NCI-H2227 treated with DMSO at 0.1 percent for 48 hours (cell line): ENCODE measurements at regions not wholly inside any gene's neighbourhood (a gene's known extent, or its start where the extent isn't known, plus 50 kb on each side); places are given as distances from the start of the nearest gene placed in this dataset.
A peak's percentile ranks its signal among the peaks of the same experiment; 100 is the strongest.
"Not testable (repeated sequence)": the region's sequence is repeated elsewhere in the genome, so short reads cannot be mapped to it uniquely, and the experiment has no call there.

Source experiments
- DNase-seq: peaks from one replicate; lab custom pipeline; 2025; lab: John Stamatoyannopoulos, UW

DNA sequence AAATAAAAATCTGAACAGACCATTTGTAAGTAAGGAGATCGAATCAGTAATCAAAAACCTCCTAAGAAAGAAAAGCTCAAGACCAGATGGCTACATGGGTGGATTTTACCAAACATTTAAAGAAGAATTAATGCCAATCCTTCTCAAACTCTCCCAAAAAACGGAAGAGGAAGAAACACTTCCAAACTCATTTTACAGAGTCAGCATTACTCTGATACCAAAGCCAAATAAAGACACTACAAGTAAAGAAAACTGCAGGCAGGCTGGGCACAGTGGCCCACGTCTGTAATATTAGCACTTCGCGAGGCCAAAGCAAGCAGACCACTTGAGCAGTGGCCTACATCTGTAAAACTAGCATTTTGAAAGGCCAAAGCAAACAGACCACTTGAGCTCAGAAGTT, 159.8 kb downstream of the DPY19L2 start:
- DNase-seq, result no peak

DNA sequence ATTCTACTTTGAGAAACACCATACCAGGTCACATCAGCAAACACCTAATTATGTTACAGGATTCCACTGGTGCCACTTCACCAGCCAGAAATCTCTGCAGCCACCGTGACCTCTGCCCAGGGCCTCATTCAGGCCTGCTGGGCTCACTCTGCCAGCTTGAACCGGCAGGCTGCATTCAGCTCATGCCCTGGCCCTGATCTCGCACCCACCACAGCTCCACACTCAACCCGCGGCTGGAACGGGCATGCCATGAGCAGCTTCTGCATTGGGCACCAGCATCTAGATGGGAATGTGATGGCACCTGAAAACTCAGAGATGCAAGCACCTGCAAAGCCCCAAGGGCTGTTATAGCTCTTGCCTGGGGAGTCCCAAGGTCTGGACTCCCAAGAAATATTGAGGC, 168.7 kb downstream of the DPY19L2 start:
- no peak for DNase-seq

DNA sequence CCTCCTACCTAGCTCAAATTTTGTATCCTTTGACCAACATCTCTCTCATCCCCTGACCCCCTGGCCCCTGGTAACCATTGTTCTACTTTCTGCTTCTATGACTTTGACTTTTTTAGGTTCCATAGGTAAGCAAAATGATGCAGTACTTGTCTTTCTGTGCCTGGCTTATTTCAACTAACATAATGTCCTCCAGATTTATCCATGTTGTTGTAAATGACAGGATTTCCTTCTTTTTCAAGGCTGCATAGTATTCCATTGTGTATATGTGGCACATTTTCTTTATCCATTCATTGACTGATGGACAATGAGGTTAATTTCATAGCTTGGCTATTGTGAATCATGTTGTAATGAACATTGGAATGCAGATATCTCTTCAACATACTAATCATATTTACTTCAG, 170.1 kb downstream of the DPY19L2 start:
- DNase-seq, result no peak

DNA sequence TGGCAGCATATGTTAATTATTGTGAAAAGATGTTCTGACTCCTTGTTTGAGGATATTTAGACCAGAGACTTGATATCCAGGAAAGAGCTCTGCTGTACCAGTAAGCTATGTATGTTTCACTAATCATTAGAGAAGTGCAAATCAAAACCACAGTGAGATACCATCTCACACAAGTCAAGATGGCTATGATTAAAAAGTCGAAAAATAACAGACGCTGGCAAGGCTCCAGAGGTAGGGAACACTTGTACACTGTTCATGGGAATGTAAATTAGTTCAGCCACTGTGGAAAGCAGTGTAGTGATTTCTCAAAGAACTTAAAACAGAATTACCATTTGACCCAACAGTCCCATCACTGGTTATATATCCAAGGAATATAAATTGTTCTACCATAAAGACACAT, 171.6 kb downstream of the DPY19L2 start:
- no peak for DNase-seq

DNA sequence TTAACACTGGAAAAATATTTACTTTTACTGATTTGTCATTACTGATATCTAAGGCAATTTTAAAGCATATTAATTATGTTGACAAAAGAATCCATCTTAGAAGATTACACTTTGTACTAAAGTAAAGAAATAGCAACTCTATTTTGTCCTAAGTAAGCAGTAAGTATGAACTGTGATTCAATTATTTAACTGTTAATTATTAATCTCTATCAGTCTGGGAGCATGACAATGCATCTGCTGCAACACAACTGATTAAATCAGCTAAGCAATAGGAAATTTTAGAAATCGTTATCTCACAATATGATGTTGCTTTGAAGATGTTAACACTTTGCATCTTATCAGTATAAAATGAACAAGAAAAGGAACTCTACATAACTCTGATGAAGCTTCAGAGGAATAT, 172.3 kb downstream of the DPY19L2 start:
- no peak for DNase-seq

DNA sequence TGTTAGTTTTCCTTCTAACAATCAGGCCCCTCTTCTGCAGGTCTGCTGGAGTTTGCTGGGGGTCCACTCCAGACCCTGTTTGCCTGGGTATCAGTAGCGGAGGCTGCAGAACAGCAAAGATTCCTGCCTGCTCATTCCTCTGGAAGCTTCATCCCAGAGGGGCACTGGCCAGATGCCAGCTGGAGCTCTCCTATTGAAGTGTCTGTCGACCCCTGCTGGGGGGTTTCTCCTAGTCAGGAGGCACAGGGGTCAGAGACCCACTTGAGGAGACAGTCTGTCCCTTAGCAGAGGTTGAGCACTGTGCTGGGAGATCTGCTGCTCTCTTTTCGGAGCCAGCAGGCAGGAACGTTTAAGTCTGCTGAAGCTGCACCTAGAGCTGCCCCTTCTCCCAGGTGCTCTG, 174.9 kb downstream of the DPY19L2 start:
- not testable (repeated sequence) for DNase-seq

DNA sequence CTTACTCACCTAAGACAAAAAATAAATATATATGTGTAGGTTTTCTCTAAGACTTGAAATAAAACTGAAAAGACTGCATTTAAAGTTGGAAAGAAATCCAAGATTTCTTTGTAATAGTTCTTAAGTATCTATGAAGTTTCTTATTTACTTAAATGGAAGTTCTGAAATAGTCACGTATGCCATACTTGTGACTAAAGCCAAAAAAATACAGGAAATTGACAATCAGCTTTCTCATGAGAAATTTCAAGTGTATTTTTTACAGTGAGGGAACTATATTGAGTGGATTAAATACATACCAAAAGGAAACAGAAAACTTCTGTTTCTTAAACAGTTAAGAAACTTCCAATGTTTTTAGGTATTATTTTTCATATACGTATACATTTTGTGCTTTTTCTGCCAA, 188.1 kb downstream of the DPY19L2 start:
- no peak for DNase-seq

DNA sequence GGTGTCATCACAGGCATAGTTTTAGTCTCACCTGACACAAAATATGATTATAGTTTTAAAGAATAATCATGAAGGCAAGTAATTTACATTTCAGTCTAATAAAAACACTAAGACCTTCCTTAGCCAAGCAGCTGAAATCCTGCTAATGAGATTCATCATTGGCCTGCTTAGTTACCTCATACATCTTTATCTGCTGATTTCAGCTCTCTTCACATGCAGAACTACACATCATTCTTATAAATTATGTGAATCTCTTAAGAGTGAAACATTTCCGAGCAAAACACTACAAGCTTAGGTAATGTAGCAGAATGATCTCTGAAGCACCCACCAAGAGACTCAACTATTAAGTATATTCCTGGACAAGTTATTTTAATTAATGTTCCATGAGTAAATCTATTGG, 198.1 kb downstream of the DPY19L2 start:
- DNase-seq, result no peak

DNA sequence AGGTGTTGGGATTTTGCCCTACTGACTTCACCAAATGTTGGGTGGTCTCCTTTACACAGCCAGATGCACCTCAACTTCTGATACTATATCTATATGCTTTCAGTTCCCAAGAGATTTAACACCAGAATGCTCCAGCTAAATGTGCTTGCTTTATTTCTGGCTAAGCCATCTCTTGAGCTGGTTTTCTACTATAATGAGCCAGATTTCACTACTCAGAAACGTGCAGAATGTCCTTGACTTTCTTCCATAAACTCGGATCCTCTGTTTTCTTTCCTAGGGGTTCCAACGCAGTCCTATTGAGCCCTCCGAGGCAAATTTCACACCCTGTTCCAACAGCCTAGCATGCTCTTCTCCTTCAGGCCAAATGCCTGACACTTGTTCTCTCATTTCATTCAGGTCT, 200.3 kb downstream of the DPY19L2 start:
- no peak for DNase-seq

DNA sequence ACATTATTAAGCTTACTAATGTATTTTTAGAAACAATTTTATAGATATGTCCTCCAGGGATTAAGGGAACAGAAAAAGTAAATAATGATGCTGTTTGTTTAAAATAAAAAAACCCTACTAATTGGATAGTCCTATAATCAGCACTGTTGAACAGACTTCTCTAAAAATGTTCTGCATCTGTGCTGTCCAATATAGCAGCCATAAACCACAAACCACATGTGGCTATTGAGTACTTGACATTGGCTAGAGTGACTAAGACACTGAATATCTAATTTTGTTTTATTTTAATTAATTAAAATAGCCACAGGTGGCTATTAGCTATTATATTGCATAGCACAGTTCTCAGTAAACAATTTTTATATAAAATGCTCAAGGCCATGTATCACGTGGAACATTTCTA, 210.4 kb downstream of the DPY19L2 start:
- no peak for DNase-seq

DNA sequence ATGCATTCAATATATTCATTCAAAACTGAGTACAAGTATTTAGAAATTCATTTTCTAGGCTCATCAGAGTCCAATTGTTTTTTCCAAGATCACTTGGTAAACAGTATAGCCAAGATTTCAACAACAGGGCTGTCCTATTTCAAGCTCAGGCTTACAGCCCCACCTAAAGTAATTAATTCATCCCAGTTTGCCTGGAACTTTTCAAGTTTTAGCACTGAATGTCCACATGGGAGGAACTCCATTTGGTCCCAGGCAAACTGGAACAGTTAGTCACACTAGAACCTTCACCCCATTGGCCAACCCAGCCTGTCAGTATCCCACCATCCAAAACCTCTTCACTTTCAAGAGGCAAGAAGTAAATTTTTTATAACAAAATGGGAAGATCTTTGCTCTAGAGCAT, 210.9 kb downstream of the DPY19L2 start:
- DNase-seq, result no peak

DNA sequence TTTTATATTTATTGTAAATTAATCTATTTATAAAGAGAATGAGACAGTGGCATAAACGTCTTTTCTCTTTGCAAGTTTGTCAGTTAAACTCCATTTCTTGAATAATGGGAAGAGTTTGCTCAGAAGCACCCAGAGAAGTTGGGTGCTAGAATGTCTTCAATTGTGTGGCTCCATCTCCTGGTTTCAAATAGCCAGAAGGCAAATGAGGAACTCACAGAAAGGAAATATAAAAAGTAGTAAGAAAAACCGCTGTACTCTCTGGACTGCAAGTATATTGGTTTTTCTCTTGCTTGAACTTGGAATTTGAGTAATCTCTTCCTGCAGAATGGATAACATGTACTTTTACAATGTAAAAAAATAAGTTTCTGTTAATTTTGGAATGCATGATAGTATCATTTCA, 217.5 kb downstream of the DPY19L2 start:
- no peak for DNase-seq

DNA sequence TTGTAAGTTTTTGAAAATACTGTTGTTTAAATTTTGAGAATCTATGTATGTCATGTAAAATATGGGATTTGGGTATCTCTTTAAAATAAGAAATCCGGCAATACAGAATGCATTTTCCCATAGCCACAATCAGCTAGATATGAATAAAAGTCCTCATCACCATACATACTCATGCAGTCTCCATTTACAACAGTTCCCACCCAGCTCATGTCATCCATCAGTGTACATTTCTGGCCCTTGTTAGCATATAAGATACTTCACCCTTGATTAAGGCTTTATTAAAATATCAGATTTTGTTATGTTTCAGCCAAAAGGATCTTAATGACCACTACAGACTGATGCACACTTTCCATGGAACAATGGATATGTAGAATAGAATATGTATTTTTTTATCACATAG, 218.0 kb downstream of the DPY19L2 start:
- DNase-seq, result no peak

DNA sequence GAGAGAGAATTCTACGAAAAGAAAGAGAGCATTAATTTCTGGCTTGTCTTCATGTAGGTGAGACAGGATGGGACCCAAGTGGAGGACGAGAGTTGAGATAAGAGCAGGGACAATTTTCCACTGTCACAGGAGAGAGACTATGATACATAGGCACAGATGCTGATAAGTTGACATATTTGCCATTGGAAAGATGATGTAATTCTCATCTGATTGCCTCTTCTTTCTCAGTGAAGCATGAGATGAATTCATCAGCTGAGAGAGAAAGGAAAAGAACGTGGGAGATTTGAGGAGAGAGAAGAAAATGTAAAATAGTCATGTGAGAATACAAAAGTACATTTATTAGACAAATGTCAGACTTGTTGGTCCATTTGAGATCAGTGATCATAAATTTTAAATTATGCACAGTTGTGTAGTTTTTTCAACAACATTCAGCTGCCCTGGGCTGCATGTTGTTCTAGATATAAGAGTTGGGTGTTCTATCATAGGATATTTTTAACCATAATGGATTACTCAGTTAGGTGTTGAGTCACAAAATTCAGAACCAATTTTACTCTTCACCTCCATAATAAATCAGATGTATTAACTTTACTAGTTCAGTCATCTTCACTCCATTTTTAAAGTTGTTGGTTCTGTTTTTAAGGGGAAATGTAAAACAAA, 222.9 kb downstream of the DPY19L2 start:
- DNase-seq, result no peak

DNA sequence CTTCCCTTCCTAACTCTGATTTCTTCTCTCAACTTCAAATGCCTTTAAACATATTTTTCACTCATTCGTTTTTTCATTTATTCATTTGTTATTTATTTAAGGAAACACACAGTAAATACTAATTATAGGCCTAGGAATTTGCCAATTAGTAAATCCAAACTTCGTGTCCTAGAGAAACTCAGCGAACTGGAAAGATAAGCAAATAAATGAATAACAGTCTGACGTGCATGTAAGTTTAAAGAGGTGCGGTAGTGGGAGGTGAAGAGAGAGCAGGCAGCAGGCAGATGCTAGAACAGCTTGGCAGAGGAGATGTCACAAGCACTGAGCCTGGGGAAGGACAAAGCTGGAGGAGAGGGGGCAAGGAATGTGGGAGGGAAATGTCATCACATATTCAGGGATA, 228.2 kb downstream of the DPY19L2 start:
- DNase-seq, result no peak

DNA sequence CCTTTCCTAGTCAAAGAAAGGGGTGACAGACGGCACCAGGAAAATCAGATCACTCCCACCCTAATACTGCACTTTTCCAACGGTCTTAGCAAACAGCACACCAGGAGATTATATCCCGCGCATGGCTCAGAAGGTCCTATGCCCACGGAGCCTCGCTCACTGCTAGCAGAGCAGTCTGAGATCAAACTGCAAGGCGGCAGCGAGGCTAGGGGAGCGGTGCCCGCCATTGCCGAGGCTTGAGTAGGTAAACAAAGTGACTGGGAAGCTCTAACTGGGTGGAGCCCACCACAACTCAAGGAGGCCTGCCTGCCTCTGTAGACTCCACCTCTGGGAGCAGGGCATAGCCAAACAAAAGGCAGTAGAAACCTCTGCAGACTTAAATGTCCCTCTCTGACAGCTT, 233.9 kb downstream of the DPY19L2 start:
- DNase-seq, result not testable (repeated sequence)

DNA sequence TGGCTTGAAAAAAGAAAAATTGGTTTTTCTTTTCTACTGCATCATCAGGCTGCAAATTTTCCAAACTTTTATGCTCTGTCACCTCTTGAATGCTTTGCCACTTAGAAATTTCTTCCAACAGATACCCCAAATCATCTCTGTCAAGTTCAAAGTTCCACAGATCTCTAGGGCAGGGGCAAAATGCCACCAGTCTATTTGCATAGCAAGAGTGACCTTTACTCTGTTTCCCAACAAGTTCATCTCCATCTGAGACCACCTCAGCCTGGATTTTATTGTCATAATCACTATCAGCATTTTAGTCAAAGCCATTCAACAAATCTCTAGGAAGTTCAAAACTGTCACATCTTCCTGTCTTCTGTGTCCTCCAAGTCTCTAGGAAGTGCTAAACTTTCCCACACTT, 240.3 kb downstream of the DPY19L2 start:
- not testable (repeated sequence) for DNase-seq

DNA sequence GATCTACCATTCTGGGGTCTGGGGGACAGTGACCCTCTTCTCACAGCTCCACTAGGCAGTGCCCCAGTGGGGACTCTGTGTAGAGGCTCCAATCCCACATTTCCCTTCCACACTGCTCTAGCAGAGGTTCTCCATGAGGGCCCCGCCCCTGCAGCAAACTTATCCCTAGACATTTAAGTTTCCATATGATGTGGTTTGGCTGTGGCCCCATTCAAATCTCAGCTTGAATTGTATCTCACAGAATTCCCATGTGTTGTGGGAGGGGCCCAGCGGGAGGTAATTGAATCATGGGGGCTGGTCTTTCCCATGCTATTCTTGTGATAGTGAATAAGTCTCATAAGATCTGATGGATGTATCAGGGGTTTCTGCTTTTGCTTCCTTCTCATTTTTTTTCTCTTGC, 241.3 kb downstream of the DPY19L2 start:
- DNase-seq, result not testable (repeated sequence)

DNA sequence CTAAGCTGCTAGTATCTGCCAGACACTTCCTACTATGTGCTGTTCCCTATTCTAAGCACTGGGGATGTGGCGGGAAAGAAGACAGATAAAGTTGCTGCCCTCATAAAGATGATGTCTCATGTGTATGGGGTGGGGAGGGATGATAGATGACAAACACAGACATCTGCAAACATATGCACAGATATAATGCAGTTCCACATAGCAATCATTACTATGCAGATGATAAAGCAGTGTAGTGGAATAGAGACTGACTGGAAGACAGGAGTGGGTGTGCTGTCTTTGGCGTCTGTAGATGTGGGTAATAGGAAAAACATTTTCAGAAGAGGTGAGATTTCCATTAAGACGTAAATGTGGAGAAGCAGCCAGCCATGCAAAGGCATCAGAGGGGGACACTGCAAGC, 243.6 kb downstream of the DPY19L2 start:
- no peak for DNase-seq

DNA sequence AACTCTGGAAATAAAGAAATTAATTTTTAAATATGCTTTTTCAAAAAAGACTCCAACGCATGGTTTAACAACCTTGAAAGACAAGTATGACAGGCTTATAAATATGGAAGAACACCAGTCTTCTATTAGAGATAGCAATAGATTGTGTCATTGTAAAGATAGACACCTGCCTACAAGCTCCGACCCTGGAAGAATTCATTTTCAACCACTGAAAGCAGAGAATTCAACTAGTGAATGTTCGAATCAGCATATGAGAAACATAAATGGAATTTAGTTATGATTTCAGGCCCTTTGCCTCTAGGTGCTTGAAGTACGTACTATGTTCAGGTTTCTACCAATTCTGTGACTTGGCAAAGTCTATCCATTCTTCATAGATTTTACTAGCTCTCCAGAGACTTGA, 244.5 kb downstream of the DPY19L2 start:
- DNase-seq, result no peak

DNA sequence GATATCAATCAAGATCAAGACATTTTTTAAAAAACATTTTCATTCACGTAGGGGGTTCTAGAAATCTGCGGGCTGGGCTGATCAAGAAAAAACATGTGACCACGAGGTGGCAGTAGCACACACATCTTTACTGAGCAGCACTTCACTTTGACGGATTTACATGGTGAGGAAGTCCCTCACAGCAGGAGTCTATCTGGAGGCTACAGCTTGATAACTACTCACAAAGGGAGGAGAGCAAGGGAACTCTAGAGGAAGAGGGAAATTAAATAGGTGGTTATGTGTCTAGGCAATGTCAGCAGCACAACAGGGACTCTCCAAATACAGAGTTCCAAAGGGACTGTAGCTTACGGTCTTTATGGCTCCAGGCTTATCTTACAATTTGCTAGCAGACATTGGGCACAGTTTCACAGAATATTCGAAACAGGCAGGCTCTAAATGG, 248.1 kb downstream of the DPY19L2 start:
- peak; percentile 93 for DNase-seq

DNA sequence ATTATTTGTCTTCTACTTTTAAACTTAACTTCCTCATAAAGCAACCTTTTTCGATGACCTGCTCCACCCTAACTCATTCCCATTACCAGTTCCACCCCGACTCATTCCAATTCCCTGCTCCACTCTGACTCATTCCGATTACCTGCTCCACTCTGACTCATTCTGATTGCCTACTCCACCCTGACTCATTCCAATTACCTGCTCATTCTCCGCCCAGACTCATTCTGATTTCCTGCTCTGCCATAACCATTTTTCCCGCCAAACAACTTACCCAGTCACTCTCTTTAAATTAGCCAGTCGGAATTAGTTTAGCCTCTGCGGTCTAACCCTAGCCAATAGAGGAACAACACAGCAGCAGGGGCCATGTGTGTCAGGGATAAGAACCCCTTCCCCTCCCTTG, 249.1 kb downstream of the DPY19L2 start:
- DNase-seq, result peak; percentile 20

DNA sequence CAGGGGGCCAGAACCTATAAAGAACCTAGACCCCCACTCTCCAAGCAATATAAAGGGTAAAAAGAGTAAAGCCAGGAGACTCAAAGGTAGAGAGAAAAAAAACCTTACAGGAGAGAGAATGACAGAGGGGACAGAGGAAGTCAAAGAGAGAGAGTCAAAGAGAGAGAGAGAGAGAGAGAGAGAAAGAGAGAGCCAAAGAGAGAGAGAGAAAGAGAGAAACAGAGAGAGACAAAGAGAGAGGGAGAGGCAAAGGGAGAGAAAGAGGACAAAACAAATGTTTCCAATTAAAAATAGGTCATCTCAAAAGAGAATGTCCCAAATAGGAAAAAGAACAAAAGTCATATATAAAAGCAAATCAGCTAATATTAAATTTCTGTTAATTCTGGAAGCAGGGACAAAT, 251.5 kb downstream of the DPY19L2 start:
- no peak for DNase-seq

DNA sequence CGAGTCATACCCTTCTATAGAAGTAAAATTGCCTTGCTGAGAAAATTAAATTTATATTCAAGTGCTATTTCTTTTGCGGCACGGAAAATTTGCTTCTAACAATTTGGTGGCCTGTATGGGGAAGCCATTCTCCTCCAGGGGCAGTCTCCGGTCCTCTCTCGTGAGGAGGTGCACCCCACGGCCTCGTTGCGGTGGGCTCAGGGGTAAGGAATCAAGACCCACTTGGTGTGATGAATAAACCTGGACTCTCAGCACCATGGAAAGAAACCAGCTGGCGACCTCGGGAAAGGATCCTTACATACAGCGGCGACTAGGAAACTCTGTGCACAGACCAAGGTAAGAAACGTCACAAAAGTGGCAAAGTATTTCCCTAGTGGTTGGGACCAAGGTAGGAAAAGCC, 252.9 kb downstream of the DPY19L2 start:
- no peak for DNase-seq

DNA sequence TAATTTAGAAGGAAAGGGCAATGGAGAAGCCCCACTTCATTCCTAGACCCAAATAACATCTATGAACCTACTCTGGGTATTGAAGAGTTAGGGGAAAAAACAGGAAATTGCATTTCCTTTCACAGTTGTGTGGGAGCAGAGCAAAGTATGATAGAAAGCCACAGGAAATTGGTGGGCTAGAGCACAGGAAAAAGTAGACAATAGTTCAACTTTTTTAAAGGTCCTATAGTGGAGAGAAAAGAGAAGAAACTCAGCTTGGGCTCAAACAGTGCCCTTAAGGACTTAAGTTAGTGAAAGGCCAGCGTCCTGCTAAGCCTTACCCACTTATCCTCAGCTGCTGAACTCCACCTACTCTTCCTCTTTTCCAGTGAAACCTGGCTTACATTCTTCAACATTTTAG, 258.1 kb downstream of the DPY19L2 start:
- no peak for DNase-seq
